ENCODE measurements at regions not wholly inside any gene's neighbourhood (a gene's known extent, or its start where the extent isn't known, plus 50 kb on each side); places are given as distances from the start of the nearest gene placed in this dataset.

DNA sequence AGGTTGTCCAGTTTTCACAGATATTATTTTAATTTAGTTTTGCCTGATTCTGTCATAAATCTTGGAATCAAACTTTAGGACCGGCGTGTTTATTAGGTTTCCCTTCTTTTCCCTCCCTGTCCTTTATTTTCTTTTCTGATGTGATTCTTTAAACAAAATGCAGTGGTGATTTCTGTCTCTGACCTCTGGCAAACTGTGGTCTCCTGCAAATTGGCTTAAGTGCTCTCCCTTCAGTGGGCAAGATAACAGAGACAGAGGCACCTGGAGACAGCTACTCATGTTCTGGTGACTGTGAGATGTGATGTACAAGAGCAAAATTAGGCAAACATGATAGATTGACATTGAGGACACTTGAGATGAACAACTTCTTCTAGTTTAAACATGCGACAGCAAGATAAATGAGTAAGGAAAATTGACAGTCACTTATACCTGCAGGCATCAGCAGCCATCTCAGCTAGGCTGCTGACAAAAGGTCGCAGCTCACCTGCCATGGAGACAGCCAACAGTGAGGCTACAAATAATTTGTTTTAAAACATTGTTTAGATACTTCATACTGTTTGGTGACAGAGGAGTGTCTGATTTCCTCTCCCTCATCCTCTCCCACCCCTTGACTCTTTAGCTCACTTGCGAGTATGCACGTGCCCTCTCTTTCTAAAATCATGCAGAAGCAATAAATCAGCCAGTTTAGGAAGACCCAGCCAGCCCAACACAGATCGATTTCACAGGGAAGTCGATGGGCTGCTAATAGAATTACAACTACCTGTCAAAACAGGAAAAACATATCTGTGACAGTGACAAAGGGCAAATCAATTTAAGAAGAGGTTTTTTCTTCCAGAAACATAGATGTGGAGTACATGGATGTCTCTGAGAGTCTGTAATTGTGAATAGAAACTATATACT lies 63.4 kb upstream of the MAP3K7 start:
- Histone ChIP-seq H4K20me1 (ENCODE audit: insufficient read depth, poor library complexity, severe bottlenecking) (no peaks in the 10 kb centered on the region), H3K27ac (no peak overlapping the region), H3K4me1 (ENCODE audit: insufficient read depth) (no peaks in the 10 kb centered on the region), H3K4me3 (no peak overlapping the region), H3K27me3 (no peaks in the 10 kb centered on the region), H3K9me2 (replicated peaks; ENCODE audit: insufficient read depth) (no peaks in the 10 kb centered on the region), H3K9me3 (ENCODE audit: low read depth) (no peaks in the 10 kb centered on the region), H3K4me2 (no peak overlapping the region), H3K36me3 (replicated peaks; ENCODE audit: insufficient read depth, low read depth) (no peaks in the 10 kb centered on the region), H3K79me2 (no peaks in the 10 kb centered on the region), H2AFZ (no peak overlapping the region)
- TF ChIP-seq EZH2phosphoT487 (IDR thresholded peaks at IDR 0.05; ENCODE audit: low read depth, severe bottlenecking, unreplicated experiment) (no peak), EZH2 (IDR thresholded peaks at IDR 0.05; ENCODE audit: borderline replicate concordance) (no peak), CTCF (IDR thresholded peaks at IDR 0.05; ENCODE audit: poor library complexity) (no peak)
- no peak for DNase-seq (ENCODE audit: low spot score)
- WGBS (ENCODE audit: low lambda C conversion rate, missing lambda C conversion rate): 55% methylated on average over 8 of the region's 8 CpGs

DNA sequence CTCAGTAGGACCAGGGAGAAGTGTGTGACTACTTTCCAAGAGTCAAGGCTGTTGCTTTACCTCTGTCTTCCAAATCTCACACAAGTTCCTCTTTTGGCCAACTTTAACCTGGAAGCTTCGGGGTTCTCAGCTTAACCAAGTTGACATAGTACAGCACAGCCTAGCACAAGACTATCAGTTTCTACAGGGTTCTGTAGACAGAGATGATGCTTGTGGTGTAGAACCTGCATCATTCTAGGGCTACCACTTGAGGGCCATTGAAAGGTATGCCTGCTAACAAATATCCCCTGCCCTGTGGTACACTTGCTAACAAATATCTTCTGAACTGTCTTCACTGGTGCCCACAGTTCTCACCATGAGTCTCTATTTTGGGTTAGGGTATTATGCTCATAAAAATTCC lies 62.0 kb upstream of the MAP3K7 start:
- Histone ChIP-seq H3K9me2 (replicated peaks; ENCODE audit: insufficient read depth) (no peaks in the 10 kb centered on the region), H3K79me2 (no peaks in the 10 kb centered on the region), H4K20me1 (ENCODE audit: insufficient read depth, poor library complexity, severe bottlenecking) (no peaks in the 10 kb centered on the region), H3K9me3 (ENCODE audit: low read depth) (no peaks in the 10 kb centered on the region), H3K4me2 (no peak overlapping the region), H3K36me3 (replicated peaks; ENCODE audit: insufficient read depth, low read depth) (no peaks in the 10 kb centered on the region), H3K4me3 (no peak overlapping the region), H3K4me1 (ENCODE audit: insufficient read depth) (no peaks in the 10 kb centered on the region), H2AFZ (no peak overlapping the region), H3K27ac (no peak overlapping the region), H3K27me3 (no peaks in the 10 kb centered on the region)
- no peak for DNase-seq (ENCODE audit: low spot score)
- WGBS (ENCODE audit: low lambda C conversion rate, missing lambda C conversion rate): 92% methylated on average over 1 of the region's 1 CpG
- TF ChIP-seq EZH2 (IDR thresholded peaks at IDR 0.05; ENCODE audit: borderline replicate concordance): no peak
- no peak for TF ChIP-seq CTCF (IDR thresholded peaks at IDR 0.05; ENCODE audit: poor library complexity)
- no peak for TF ChIP-seq EZH2phosphoT487 (IDR thresholded peaks at IDR 0.05; ENCODE audit: low read depth, severe bottlenecking, unreplicated experiment)

GRCh38 chr6:90646940-90647339 lies 60.1 kb upstream of the MAP3K7 start:
- no peak for TF ChIP-seq EZH2phosphoT487 (IDR thresholded peaks at IDR 0.05; ENCODE audit: low read depth, severe bottlenecking, unreplicated experiment)
- Histone ChIP-seq H3K27me3 (no peaks in the 10 kb centered on the region), H3K4me1 (ENCODE audit: insufficient read depth) (no peaks in the 10 kb centered on the region), H3K4me3 (no peak overlapping the region), H3K79me2 (no peaks in the 10 kb centered on the region), H3K27ac (no peak overlapping the region), H3K36me3 (replicated peaks; ENCODE audit: insufficient read depth, low read depth) (no peaks in the 10 kb centered on the region), H4K20me1 (ENCODE audit: insufficient read depth, poor library complexity, severe bottlenecking) (no peaks in the 10 kb centered on the region), H3K9me2 (replicated peaks; ENCODE audit: insufficient read depth) (no peaks in the 10 kb centered on the region), H3K4me2 (no peak overlapping the region), H3K9me3 (ENCODE audit: low read depth) (no peaks in the 10 kb centered on the region), H2AFZ (no peak overlapping the region)
- no peak for DNase-seq (ENCODE audit: low spot score)
- 90% methylated on average over 1 of the region's 1 CpG for WGBS (ENCODE audit: low lambda C conversion rate, missing lambda C conversion rate)

DNA sequence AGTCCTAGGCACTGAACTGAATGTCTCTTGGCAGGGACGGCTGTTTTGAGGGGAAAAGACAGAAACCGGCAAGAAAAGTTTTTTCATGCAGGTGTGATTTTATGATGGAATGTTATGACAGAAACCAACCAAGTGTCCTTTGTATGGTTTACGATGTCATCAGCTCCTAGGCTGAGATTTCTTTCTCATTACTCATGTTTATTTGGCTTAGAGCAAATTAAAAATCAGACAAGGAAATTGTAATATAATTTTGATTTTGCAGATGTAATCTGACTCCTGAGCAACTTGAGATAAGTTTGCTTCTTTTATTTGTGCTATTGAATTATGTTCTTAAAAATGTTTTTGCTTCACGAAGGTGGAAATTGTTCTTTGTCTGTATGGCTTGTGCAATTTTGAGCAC lies 58.8 kb upstream of the MAP3K7 start:
- H2AFZ ChIP-seq: no peak overlapping the region
- H3K9me2 ChIP-seq (replicated peaks; ENCODE audit: insufficient read depth): no peaks in the 10 kb centered on the region
- WGBS (ENCODE audit: low lambda C conversion rate, missing lambda C conversion rate): 75% methylated on average over 4 of the region's 4 CpGs
- H3K27ac ChIP-seq: no peak overlapping the region
- no peaks in the 10 kb centered on the region for H3K4me1 ChIP-seq (ENCODE audit: insufficient read depth)
- H3K4me2 ChIP-seq: no peak overlapping the region
- no peaks in the 10 kb centered on the region for H4K20me1 ChIP-seq (ENCODE audit: insufficient read depth, poor library complexity, severe bottlenecking)
- no peaks in the 10 kb centered on the region for H3K27me3 ChIP-seq
- no peaks in the 10 kb centered on the region for H3K36me3 ChIP-seq (replicated peaks; ENCODE audit: insufficient read depth, low read depth)
- TF ChIP-seq EZH2phosphoT487 (IDR thresholded peaks at IDR 0.05; ENCODE audit: low read depth, severe bottlenecking, unreplicated experiment): no peak
- TF ChIP-seq CTCF (IDR thresholded peaks at IDR 0.05; ENCODE audit: poor library complexity): no peak
- TF ChIP-seq EZH2 (IDR thresholded peaks at IDR 0.05; ENCODE audit: borderline replicate concordance): no peak
- H3K9me3 ChIP-seq (ENCODE audit: low read depth): no peaks in the 10 kb centered on the region
- H3K79me2 ChIP-seq: no peaks in the 10 kb centered on the region
- H3K4me3 ChIP-seq: no peak overlapping the region
- no peak for DNase-seq (ENCODE audit: low spot score)

Measured in hepatocyte (in vitro differentiated cells).